Activated CD4-positive, alpha-beta T cell treated with anti-CD3 and anti-CD28 coated beads, Interleukin-2, amount 10 ng/mL, durations not matched to agents 7 days and 5 days (primary cell): ENCODE measurements at regions not wholly inside any gene's neighbourhood (a gene's known extent, or its start where the extent isn't known, plus 50 kb on each side); places are given as distances from the start of the nearest gene placed in this dataset.
"Not testable (repeated sequence)": the region's sequence is repeated elsewhere in the genome, so short reads cannot be mapped to it uniquely, and the experiment has no call there.

Experiments used
- CTCF ChIA-PET: fragments of 350-600 bp; sonication (Branson Sonifier 250); formaldehyde crosslinking; loops from one replicate; lab custom pipeline; 2021; ENCODE audit warnings: antibody characterized with exemption; lab: Charles Lee
- POLR2A ChIA-PET: fragments of 350-600 bp; sonication (Branson Sonifier 250); formaldehyde crosslinking; loops from one replicate; lab custom pipeline; 2021; ENCODE audit warnings: antibody characterized with exemption; lab: Charles Lee
- DNase-seq: peaks from one replicate; pipeline ENCODE4 v3.0.0-alpha.2; 2020
- H3K27ac Mint-ChIP-seq: one replicate; pipeline ENCODE4 v1.8.0; 2021; ENCODE audit warnings: mild to moderate bottlenecking, moderate library complexity, mixed read lengths
- H3K27me3 Mint-ChIP-seq: one replicate; pipeline ENCODE4 v1.8.0; 2021; ENCODE audit warnings: mixed read lengths
- H3K36me3 Mint-ChIP-seq: one replicate; pipeline ENCODE4 v1.8.0; 2021; ENCODE audit warnings: low read depth, mixed read lengths
- H3K4me1 Mint-ChIP-seq: one replicate; pipeline ENCODE4 v1.8.0; 2021; ENCODE audit warnings: mixed read lengths
- H3K4me3 Mint-ChIP-seq: one replicate; pipeline ENCODE4 v1.8.0; 2021; ENCODE audit warnings: mild to moderate bottlenecking, moderate library complexity, mixed read lengths
- H3K9me3 Mint-ChIP-seq: one replicate; pipeline ENCODE4 v1.8.0; 2021; ENCODE audit warnings: mixed read lengths

- ChIA-PET CTCF (no interaction called here), POLR2A (no interaction called here)
- Mint-ChIP-seq H3K4me3 (no peak overlapping the region), H3K27me3 (peaks cover 16% of the 10 kb centered on the region), H3K36me3 (no peaks in the 10 kb centered on the region), H3K4me1 (no peaks in the 10 kb centered on the region), H3K27ac (no peak overlapping the region), H3K9me3 (peaks cover 2% of the 10 kb centered on the region)
- DNase-seq: peak; percentile 1
These were observed 63.6 kb downstream of the MRPL36 start for GRCh38 chr5:1736065-1736464.

GRCh38 chr5:1735320-1735970 is 64.2 kb downstream of the MRPL36 start:
- Mint-ChIP-seq H3K27ac (no peak overlapping the region), H3K27me3 (peaks cover 10% of the 10 kb centered on the region), H3K4me1 (no peaks in the 10 kb centered on the region), H3K9me3 (no peaks in the 10 kb centered on the region), H3K4me3 (no peak overlapping the region), H3K36me3 (no peaks in the 10 kb centered on the region)
- POLR2A ChIA-PET: no interaction called here
- DNase-seq: peak; percentile 5
- CTCF ChIA-PET: no interaction called here

- DNase-seq: peak; percentile 2
- ChIA-PET CTCF (no interaction called here), POLR2A (no interaction called here)
- no peaks in the 10 kb centered on the region for H3K9me3 Mint-ChIP-seq
- H3K4me1 Mint-ChIP-seq: no peaks in the 10 kb centered on the region
- no peak overlapping the region for H3K27ac Mint-ChIP-seq
- no peaks in the 10 kb centered on the region for H3K36me3 Mint-ChIP-seq
- H3K27me3 Mint-ChIP-seq: peaks cover 10% of the 10 kb centered on the region
- no peak overlapping the region for H3K4me3 Mint-ChIP-seq
These were observed 64.7 kb downstream of the MRPL36 start for GRCh38 chr5:1734908-1735289.

DNA sequence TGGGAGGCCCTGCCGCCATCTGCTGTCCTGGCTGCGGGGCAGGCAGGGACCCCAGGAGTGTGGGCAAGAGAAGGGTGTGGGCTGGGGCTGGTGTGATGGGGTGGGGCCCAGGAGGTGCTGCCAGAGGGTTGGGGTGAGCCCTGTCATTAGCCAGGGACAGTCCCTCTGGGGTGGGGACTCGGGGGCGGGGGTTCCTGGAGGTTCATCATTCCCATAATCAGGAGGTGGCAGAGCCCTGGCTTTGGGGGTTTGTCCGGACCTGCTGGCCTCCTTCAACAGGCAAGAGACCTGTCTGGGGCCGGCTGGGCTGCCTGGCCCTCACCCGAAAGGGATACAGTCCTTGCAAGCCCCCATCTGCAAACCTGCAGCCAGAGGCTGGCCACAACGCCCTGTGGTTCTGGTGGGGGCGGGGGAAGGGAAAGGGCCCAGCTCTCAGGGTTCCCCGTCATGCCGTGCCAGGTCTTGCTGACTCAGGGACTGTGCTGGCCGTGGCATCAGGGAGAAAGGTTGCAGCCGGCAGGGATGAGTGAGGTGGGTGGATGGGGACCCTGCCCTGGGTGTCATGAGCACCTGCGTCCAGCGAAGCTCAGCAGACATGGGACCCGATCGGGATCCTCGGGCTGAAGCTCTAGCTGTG is 65.2 kb downstream of the MRPL36 start:
- no peaks in the 10 kb centered on the region for H3K9me3 Mint-ChIP-seq
- no peaks in the 10 kb centered on the region for H3K4me1 Mint-ChIP-seq
- CTCF ChIA-PET: no interaction called here
- H3K27me3 Mint-ChIP-seq: peaks cover 8% of the 10 kb centered on the region
- no peak overlapping the region for H3K27ac Mint-ChIP-seq
- POLR2A ChIA-PET: no interaction called here
- DNase-seq: peak; percentile 3
- H3K4me3 Mint-ChIP-seq: no peak overlapping the region
- no peaks in the 10 kb centered on the region for H3K36me3 Mint-ChIP-seq

DNA sequence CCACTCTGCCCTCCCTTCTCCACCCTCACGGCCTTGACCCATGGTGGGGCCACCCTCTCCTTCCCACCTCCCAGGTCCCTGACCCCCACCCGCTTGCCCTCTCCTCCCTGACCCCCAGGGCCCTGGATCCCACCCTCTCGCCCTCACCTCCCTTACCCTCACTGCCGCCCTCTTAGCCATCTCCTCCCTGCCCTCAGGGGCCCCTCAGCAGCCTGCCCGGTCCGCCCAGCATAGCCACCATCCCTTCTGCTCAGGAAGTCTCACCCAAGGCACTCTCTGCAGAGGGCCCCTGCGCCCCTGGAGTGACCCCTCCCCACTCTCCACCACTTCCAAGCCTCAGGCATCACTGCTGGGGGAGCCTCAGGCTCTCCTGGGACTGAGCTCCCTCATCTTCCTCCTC is 66.3 kb downstream of the MRPL36 start:
- H3K27me3 Mint-ChIP-seq: peaks cover 2% of the 10 kb centered on the region
- ChIA-PET POLR2A (no interaction called here), CTCF (no interaction called here)
- no peaks in the 10 kb centered on the region for H3K9me3 Mint-ChIP-seq
- H3K36me3 Mint-ChIP-seq: no peaks in the 10 kb centered on the region
- no peak overlapping the region for H3K27ac Mint-ChIP-seq
- no peak overlapping the region for H3K4me3 Mint-ChIP-seq
- H3K4me1 Mint-ChIP-seq: no peaks in the 10 kb centered on the region
- DNase-seq: peak; percentile 5

GRCh38 chr5:1732945-1733344 is 66.7 kb downstream of the MRPL36 start:
- DNase-seq: peak; percentile 0
- ChIA-PET POLR2A (no interaction called here), CTCF (no interaction called here)
- Mint-ChIP-seq H3K4me1 (no peaks in the 10 kb centered on the region), H3K9me3 (no peaks in the 10 kb centered on the region), H3K27me3 (no peaks in the 10 kb centered on the region), H3K4me3 (no peak overlapping the region), H3K27ac (no peak overlapping the region), H3K36me3 (no peaks in the 10 kb centered on the region)

DNA sequence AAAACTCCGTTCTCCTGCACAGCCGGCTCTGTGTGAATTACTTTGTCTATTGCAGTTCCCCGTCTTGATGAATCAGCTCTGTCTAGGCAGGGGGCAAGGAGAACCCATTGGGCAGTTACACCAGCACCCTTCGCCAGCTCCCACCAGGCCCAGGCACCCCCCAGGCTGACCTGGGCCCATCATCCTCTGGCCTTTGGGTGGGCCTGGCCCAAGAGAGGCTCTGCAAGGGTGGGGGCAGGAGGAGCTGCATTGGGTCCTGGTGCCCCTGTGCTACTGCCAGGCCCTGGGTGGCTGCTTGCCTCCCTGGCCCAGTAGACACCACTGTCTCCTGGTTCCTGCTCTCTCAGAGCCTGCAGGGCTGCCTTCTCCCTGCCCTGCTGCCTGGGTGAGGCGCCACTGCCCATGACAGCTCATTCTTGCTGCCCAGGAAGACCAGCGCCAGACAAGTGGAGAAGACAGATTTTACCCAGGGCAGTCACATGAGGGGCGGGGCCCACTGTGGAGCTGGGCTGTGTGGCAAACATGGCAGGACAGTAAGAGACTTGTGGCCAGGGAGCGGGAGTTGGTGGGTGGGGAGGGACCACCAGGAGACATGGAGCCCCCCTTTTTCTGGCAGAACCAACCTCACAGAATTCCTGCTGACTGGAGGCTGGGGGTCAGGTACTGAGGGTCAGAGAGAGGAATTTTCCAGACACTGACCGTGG is 67.2 kb downstream of the MRPL36 start:
- Mint-ChIP-seq H3K27me3 (no peaks in the 10 kb centered on the region), H3K4me3 (no peak overlapping the region), H3K4me1 (no peaks in the 10 kb centered on the region), H3K27ac (no peak overlapping the region), H3K9me3 (no peaks in the 10 kb centered on the region), H3K36me3 (no peaks in the 10 kb centered on the region)
- ChIA-PET CTCF (no interaction called here), POLR2A (no interaction called here)
- DNase-seq: peak; percentile 3

DNA sequence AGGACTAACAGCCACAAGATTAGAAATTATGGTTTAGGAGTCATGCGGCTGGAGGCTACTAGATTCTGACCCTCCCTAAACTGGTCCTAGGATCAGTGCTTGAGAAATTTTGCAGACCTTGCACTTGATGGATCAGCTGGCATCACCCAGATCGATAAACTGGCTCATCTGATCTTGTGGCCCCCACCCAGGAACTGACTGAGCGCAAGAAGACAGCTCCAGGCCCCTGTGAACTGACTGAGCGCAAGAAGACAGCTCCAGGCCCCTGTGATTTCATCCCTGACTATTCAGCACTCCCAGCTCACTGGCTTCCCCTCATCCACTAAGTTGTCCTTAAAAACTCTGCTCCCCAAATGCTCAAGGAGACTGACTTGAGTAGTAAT is 67.8 kb downstream of the MRPL36 start:
- H3K9me3 Mint-ChIP-seq, POLR2A ChIA-PET, CTCF ChIA-PET, H3K4me1 Mint-ChIP-seq, H3K27me3 Mint-ChIP-seq, H3K36me3 Mint-ChIP-seq, H3K4me3 Mint-ChIP-seq, H3K27ac Mint-ChIP-seq: not testable (repeated sequence)
- DNase-seq: peak; percentile 3

DNA sequence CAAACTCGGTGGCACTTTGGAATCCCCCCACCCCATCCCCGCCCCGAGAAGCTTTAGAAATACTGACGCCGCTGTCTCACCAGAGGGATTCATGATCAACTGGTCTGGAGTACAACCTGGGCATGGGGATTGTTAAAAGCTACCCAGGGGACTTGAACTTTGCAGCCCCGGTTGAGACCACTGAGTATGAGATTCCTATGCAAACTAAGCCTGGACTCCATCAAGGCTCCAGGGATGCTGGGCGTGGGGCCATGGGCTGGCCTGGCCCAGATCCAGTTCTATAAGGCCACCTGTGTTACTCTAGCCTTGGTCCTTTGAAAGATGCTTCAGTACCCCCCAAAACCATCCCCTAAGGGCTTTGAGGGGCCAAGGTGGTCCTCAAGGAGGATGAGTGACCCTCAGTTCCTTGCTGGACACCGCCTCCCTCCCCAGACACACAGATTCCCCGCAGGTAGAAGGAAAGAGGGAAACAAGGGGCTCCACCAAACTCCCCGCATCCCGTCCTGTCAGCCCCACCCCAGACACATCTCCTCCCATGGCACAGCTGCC is 68.5 kb downstream of the MRPL36 start:
- H3K4me3 Mint-ChIP-seq: no peak overlapping the region
- no peak overlapping the region for H3K27ac Mint-ChIP-seq
- DNase-seq: peak; percentile 2
- CTCF ChIA-PET: no interaction called here
- no peaks in the 10 kb centered on the region for H3K9me3 Mint-ChIP-seq
- H3K4me1 Mint-ChIP-seq: no peaks in the 10 kb centered on the region
- POLR2A ChIA-PET: no interaction called here
- peaks cover 2% of the 10 kb centered on the region for H3K27me3 Mint-ChIP-seq
- no peaks in the 10 kb centered on the region for H3K36me3 Mint-ChIP-seq

DNA sequence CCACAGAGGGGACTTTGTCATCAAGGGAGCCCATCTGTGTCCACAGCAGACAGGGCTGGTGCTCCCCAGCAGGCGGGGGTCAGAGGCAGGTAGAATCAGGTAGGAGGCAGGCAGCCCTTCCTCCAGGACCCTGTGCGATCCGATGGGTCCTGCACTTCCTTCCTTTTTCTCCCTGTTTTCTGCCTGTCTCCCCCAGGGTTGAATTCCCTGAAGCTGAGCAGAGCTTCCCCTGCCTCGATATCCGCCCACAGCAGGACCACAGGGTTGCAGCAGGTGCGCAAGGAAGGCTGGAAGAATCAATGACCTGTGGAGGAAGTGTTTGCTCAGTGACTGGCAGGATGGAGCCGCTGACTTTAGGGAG is 69.2 kb downstream of the MRPL36 start:
- Mint-ChIP-seq H3K27ac (no peak overlapping the region), H3K4me3 (no peak overlapping the region), H3K36me3 (no peaks in the 10 kb centered on the region), H3K27me3 (peaks cover 5% of the 10 kb centered on the region), H3K9me3 (no peaks in the 10 kb centered on the region), H3K4me1 (no peaks in the 10 kb centered on the region)
- CTCF ChIA-PET: no interaction called here
- POLR2A ChIA-PET: no interaction called here
- DNase-seq: no peak

GRCh38 chr5:1729641-1730486 is 69.8 kb downstream of the MRPL36 start:
- Mint-ChIP-seq H3K27me3 (peaks cover 5% of the 10 kb centered on the region), H3K9me3 (no peaks in the 10 kb centered on the region), H3K27ac (no peak overlapping the region), H3K4me3 (no peak overlapping the region), H3K36me3 (no peaks in the 10 kb centered on the region), H3K4me1 (no peaks in the 10 kb centered on the region)
- CTCF ChIA-PET: interaction anchor here (0.6 kb wide), 1 partner anchor 20 kb away, joined by 5 read pairs; no protein-coding TSS in a partner anchor
- peak; percentile 3 for DNase-seq
- POLR2A ChIA-PET: no interaction called here

GRCh38 chr5:1728846-1729245 is 70.8 kb downstream of the MRPL36 start:
- Mint-ChIP-seq H3K4me1 (no peaks in the 10 kb centered on the region), H3K36me3 (no peaks in the 10 kb centered on the region), H3K9me3 (no peaks in the 10 kb centered on the region), H3K27ac (no peak overlapping the region), H3K4me3 (no peak overlapping the region), H3K27me3 (peaks cover 5% of the 10 kb centered on the region)
- POLR2A ChIA-PET: no interaction called here
- CTCF ChIA-PET: no interaction called here
- peak; percentile 2 for DNase-seq

GRCh38 chr5:1727571-1727970 is 72.1 kb downstream of the MRPL36 start:
- ChIA-PET POLR2A (no interaction called here), CTCF (no interaction called here)
- Mint-ChIP-seq H3K9me3 (no peaks in the 10 kb centered on the region), H3K27ac (no peak overlapping the region), H3K36me3 (no peaks in the 10 kb centered on the region), H3K4me3 (no peak overlapping the region), H3K4me1 (no peaks in the 10 kb centered on the region), H3K27me3 (peaks cover 8% of the 10 kb centered on the region)
- peak; percentile 3 for DNase-seq
